Tibial nerve (tissue), 4 donors: ENCODE measurements at regions not wholly inside any gene's neighbourhood (a gene's known extent, or its start where the extent isn't known, plus 50 kb on each side); places are given as distances from the start of the nearest gene placed in this dataset.
"Not testable (repeated sequence)": the region's sequence is repeated elsewhere in the genome, so short reads cannot be mapped to it uniquely, and the experiment has no call there.

ENCODE experiments used
- DNase-seq, 2 donors: peaks; one replicate each; pipeline ENCODE4 v3.0.0-alpha.2; 2019; ENCODE audit warnings: low spot score in 2 of 2
- H3K27ac ChIP-seq, 4 donors: fragments of 200-600 bp; sonication (generic) in 3 of 4; one replicate each; pipeline ENCODE4 v1.5.1; 2017 to 2019; ENCODE audit warnings: mild to moderate bottlenecking in 1 of 4
- H3K27me3 ChIP-seq, 2 donors: fragments of 200-600 bp; sonication (generic) in 1 of 2; one replicate each; pipeline versions ENCODE4 v1.5.1 to v1.6.0; 2017 to 2019
- H3K36me3 ChIP-seq, 3 donors: fragments of 200-600 bp; sonication (generic); one replicate each; pipeline ENCODE4 v1.5.1; 2018 to 2019
- H3K4me1 ChIP-seq, 4 donors: fragments of 200-600 bp; sonication (generic) in 3 of 4; one replicate each; pipeline ENCODE4 v1.5.1; 2017 to 2019
- H3K4me3 ChIP-seq, 4 donors: fragments of 200-600 bp; sonication (generic) in 3 of 4; one replicate each; pipeline ENCODE4 v1.5.1; 2017 to 2019; ENCODE audit warnings: mild to moderate bottlenecking in 1 of 4, moderate library complexity in 1 of 4
- H3K9me3 ChIP-seq, 4 donors: fragments of 200-600 bp; sonication (generic) in 3 of 4; one replicate each; pipeline ENCODE4 v1.5.1; 2017 to 2019
- CTCF ChIP-seq, 5 experiments: fragments of 200-600 bp in 3 of 5; fragments of 450-650 bp in 2 of 5; sonication (generic) in 3 of 5; IDR thresholded peaks; one replicate each; pipeline ENCODE4 v1.5.1; 2016 to 2019; ENCODE audit warnings: antibody characterized with exemption in 5 of 5, mild to moderate bottlenecking in 3 of 5, moderate library complexity in 2 of 5
- EP300 ChIP-seq, 2 donors: sonication (generic); formaldehyde crosslinking; IDR thresholded peaks; one replicate each; pipeline ENCODE4 v1.6.1; 2017; ENCODE audit warnings: antibody characterized with exemption in 2 of 2, mild to moderate bottlenecking in 1 of 2
- POLR2A ChIP-seq, 2 donors: fragments of 450-650 bp; IDR thresholded peaks; one replicate each; pipeline ENCODE4 v1.6.1; 2017; ENCODE audit warnings: antibody characterized with exemption in 2 of 2, mild to moderate bottlenecking in 2 of 2, moderate library complexity in 2 of 2
- WGBS, 2 donors: methylation state at CpG; one replicate each; pipeline ENCODE4 v1.1.5; 2018; 5-methylcytosine and 5-hydroxymethylcytosine counted together

GRCh38 chr9:61666849-61667371, 477.1 kb downstream of the SPATA31A7 start:
- no peak for DNase-seq
- Histone ChIP-seq H3K9me3 (peaks cover 0 to 47% (median 0%) of the 10 kb centered on the region in 4 donors), H3K27ac (no peak overlapping the region), H3K36me3 (no peaks in the 10 kb centered on the region), H3K4me3 (no peak overlapping the region), H3K27me3 (no peaks in the 10 kb centered on the region), H3K4me1 (no peaks in the 10 kb centered on the region)
- 80 to 82% methylated on average over 26 of the region's 26 CpGs for WGBS, 2 donors
- TF ChIP-seq CTCF (IDR thresholded peaks at IDR 0.05) = no peak

GRCh38 chr9:61667559-61668121, 477.8 kb downstream of the SPATA31A7 start:
- Histone ChIP-seq H3K4me1 (no peaks in the 10 kb centered on the region), H3K27ac (no peak overlapping the region), H3K4me3 (no peak overlapping the region), H3K27me3 (no peaks in the 10 kb centered on the region), H3K9me3 (peaks cover 0 to 49% (median 0%) of the 10 kb centered on the region in 4 donors), H3K36me3 (no peaks in the 10 kb centered on the region)
- DNase-seq = no peak
- 89 to 91% methylated on average over 36 to 37 of the region's 37 CpGs for WGBS, 2 donors
- TF ChIP-seq POLR2A (IDR thresholded peaks at IDR 0.05) (no peak), EP300 (IDR thresholded peaks at IDR 0.05) (no peak), CTCF (IDR thresholded peaks at IDR 0.05) (no peak)

- DNase-seq, H3K36me3 ChIP-seq, H3K4me1 ChIP-seq, H3K27ac ChIP-seq, H3K4me3 ChIP-seq, H3K27me3 ChIP-seq: not testable (repeated sequence)
- WGBS, 2 donors = 71 to 80% methylated on average over 18 of the region's 18 CpGs
- peaks cover 0 to 52% (median 0%) of the 10 kb centered on the region in 4 donors for H3K9me3 ChIP-seq
Observed at GRCh38 chr9:61668201-61668600, 478.4 kb downstream of the SPATA31A7 start.

GRCh38 chr9:61668846-61669245, 479.0 kb downstream of the SPATA31A7 start:
- Histone ChIP-seq H3K27me3 (no peaks in the 10 kb centered on the region), H3K4me3 (no peak overlapping the region), H3K9me3 (peaks cover 0 to 52% (median 0%) of the 10 kb centered on the region in 4 donors), H3K27ac (no peak overlapping the region), H3K36me3 (no peaks in the 10 kb centered on the region), H3K4me1 (no peaks in the 10 kb centered on the region)
- DNase-seq = no peak
- no peak for TF ChIP-seq POLR2A (IDR thresholded peaks at IDR 0.05)
- TF ChIP-seq CTCF (IDR thresholded peaks at IDR 0.05) = no peak
- TF ChIP-seq EP300 (IDR thresholded peaks at IDR 0.05) = no peak
- 79 to 81% methylated on average over 14 of the region's 14 CpGs for WGBS, 2 donors

GRCh38 chr9:61669352-61669751, 479.5 kb downstream of the SPATA31A7 start:
- no peak overlapping the region for H3K4me3 ChIP-seq
- H3K4me1 ChIP-seq = no peaks in the 10 kb centered on the region
- TF ChIP-seq EP300 (IDR thresholded peaks at IDR 0.05) = no peak
- no peak for TF ChIP-seq POLR2A (IDR thresholded peaks at IDR 0.05)
- DNase-seq = no peak
- H3K9me3 ChIP-seq = peaks cover 0 to 54% (median 0%) of the 10 kb centered on the region in 4 donors
- WGBS, 2 donors = 74 to 77% methylated on average over 16 of the region's 16 CpGs
- H3K36me3 ChIP-seq = no peaks in the 10 kb centered on the region
- no peak overlapping the region for H3K27ac ChIP-seq
- H3K27me3 ChIP-seq = no peaks in the 10 kb centered on the region

- DNase-seq, H3K36me3 ChIP-seq, H3K27ac ChIP-seq, H3K4me3 ChIP-seq, H3K4me1 ChIP-seq, H3K27me3 ChIP-seq: not testable (repeated sequence)
- peaks cover 0 to 55% (median 0%) of the 10 kb centered on the region in 4 donors for H3K9me3 ChIP-seq
- 78% methylated on average over 39 to 44 of the region's 45 CpGs for WGBS, 2 donors
Observed at GRCh38 chr9:61669831-61670505, 480.1 kb downstream of the SPATA31A7 start.
